ENCODE measurements at regions not wholly inside any gene's neighbourhood (a gene's known extent, or its start where the extent isn't known, plus 50 kb on each side); places are given as distances from the start of the nearest gene placed in this dataset.
"Not testable (repeated sequence)": the region's sequence is repeated elsewhere in the genome, so short reads cannot be mapped to it uniquely, and the experiment has no call there.

- H3K4me3 ChIP-seq (ENCODE audit: control insufficient read depth, low read depth, low read length): no peak overlapping the region
- no peak for DNase-seq (ENCODE audit: low read depth)
- TF ChIP-seq CTCF (conservative IDR thresholded peaks at IDR 0.05; ENCODE audit: control insufficient read depth, insufficient read depth, low read depth, low read length): no peak
Measured at GRCh38 chr1:244297616-244298015, 154.1 kb downstream of the ADSS2 start.

GRCh38 chr1:244300029-244300375 lies 151.7 kb downstream of the ADSS2 start:
- not testable (repeated sequence) for H3K4me3 ChIP-seq (ENCODE audit: control insufficient read depth, low read depth, low read length); DNase-seq (ENCODE audit: low read depth)

GRCh38 chr1:244301595-244302130 lies 150.0 kb downstream of the ADSS2 start:
- no peak for DNase-seq (ENCODE audit: low read depth)
- TF ChIP-seq CTCF (conservative IDR thresholded peaks at IDR 0.05; ENCODE audit: control insufficient read depth, insufficient read depth, low read depth, low read length): no peak
- no peak overlapping the region for H3K4me3 ChIP-seq (ENCODE audit: control insufficient read depth, low read depth, low read length)

GRCh38 chr1:244302876-244303609 lies 148.7 kb downstream of the ADSS2 start:
- no peak for TF ChIP-seq CTCF (conservative IDR thresholded peaks at IDR 0.05; ENCODE audit: control insufficient read depth, insufficient read depth, low read depth, low read length)
- peak; percentile 54 for DNase-seq (ENCODE audit: low read depth)
- no peak overlapping the region for H3K4me3 ChIP-seq (ENCODE audit: control insufficient read depth, low read depth, low read length)

GRCh38 chr1:244303610-244303969 lies 148.1 kb downstream of the ADSS2 start:
- no peak for TF ChIP-seq CTCF (conservative IDR thresholded peaks at IDR 0.05; ENCODE audit: control insufficient read depth, insufficient read depth, low read depth, low read length)
- no peak for DNase-seq (ENCODE audit: low read depth)
- H3K4me3 ChIP-seq (ENCODE audit: control insufficient read depth, low read depth, low read length): no peak overlapping the region

GRCh38 chr1:244304156-244304555 lies 147.6 kb downstream of the ADSS2 start:
- no peak overlapping the region for H3K4me3 ChIP-seq (ENCODE audit: control insufficient read depth, low read depth, low read length)
- no peak for DNase-seq (ENCODE audit: low read depth)
- no peak for TF ChIP-seq CTCF (conservative IDR thresholded peaks at IDR 0.05; ENCODE audit: control insufficient read depth, insufficient read depth, low read depth, low read length)

GRCh38 chr1:244304656-244305055 lies 147.1 kb downstream of the ADSS2 start:
- H3K4me3 ChIP-seq (ENCODE audit: control insufficient read depth, low read depth, low read length): no peak overlapping the region
- no peak for TF ChIP-seq CTCF (conservative IDR thresholded peaks at IDR 0.05; ENCODE audit: control insufficient read depth, insufficient read depth, low read depth, low read length)
- no peak for DNase-seq (ENCODE audit: low read depth)

Data from fibroblast of mammary gland (primary cell).